HS-5 (cell line): ENCODE measurements at regions not wholly inside any gene's neighbourhood (a gene's known extent, or its start where the extent isn't known, plus 50 kb on each side); places are given as distances from the start of the nearest gene placed in this dataset.
"Not testable (repeated sequence)": the region's sequence is repeated elsewhere in the genome, so short reads cannot be mapped to it uniquely, and the experiment has no call there.

Source experiments
- DNase-seq: peaks from one replicate; pipeline ENCODE4 v3.0.0-alpha.2; 2012; ENCODE audit warnings: low read depth

DNA sequence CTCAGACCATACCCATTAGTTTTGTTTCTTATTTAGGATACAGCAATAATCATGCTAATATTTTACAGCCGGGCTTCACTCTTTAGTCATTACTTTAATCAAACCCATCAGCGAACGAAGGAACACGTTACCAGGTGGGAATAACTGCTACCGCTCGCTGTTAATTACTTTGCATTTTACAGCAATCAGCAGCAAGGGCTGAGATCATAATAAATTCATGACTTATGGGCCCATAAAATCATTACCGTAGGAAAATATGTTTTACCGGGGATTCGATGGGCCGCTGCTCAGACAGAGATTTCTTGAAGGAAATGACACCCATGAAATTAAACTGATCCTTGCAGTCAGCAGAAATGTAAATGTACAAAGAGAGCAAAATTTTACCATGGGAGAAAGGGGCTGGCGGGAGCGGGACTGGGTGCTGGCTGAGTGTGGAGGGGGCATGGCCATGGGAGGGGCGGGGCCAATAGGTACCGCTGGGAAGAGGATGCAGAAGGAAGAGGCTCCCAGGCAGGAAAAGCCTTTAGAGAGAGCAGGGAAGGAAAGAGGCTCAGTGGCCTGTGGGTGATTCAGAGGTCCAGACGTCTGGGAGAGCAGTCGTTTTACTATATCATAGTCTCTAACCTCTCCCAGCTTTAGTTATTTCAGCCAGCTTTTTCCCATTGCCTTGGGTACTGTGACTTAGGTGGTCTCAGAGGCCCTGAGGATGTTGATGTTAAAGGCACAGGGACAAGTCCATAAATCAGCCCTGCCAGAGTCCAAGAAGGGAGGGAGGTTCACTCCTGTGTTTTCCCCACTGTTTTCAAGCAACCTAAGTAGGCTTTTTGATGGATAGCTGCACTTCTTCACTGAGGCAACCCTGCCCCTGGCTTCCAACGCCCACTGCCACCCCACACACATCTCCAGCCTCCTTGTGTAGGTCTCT, 258.9 kb downstream of the SEC16B start:
- DNase-seq = no peak

DNA sequence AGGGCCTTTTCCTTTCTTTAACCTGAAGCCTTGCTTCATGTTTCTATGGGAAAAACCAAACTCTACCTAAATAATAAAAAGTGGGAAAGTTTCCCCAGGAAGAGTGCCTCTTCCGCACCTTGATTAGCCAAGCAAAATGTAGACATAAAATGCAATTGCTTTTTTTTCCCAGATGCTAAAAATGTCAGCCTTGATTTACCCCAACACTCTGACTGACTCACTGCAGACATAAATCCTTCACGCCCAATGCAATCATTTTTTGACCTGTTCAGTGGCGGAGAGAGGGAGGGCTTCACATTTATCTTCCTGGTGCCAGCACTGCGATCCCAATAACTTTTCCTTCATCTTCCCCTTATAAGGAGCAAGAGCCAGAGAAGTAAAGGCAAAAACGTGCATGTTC, 261.5 kb downstream of the SEC16B start:
- no peak for DNase-seq

DNA sequence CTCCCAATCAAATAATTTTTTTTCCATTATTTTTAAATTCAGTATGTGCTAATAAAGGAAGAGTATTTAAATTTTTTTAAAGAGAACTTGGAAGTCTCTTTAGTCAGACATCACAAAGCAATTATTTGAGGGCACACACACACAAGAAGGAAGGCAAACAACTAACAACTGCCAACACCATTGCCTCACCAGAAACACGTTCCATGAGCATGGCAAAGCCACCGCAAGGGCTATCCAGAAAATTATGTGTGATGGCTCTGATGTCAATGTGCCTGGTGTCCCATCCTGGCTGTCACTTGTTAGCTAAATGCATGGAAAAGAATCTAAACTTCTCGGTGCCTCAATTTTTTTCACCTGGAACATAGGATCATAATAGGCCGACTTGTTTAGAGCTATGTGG, 262.9 kb downstream of the SEC16B start:
- no peak for DNase-seq

DNA sequence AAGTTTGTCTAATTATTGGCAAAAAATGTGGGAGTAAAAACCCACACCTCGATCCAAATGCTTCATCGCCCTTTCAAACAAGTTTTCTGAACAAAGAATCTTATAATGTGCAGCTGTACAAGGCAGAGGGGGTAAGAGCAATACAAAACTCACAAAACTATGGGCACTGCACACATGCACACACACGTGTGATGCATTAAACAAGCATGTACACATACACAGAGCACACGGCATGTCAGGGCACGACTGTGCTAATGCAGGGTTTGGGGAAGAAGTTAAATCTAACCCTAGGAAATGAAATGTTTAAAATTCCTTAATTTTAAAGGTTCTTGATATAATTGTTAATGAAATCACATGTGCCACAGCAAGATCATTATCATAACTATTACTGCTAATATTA, 264.0 kb downstream of the SEC16B start:
- no peak for DNase-seq

DNA sequence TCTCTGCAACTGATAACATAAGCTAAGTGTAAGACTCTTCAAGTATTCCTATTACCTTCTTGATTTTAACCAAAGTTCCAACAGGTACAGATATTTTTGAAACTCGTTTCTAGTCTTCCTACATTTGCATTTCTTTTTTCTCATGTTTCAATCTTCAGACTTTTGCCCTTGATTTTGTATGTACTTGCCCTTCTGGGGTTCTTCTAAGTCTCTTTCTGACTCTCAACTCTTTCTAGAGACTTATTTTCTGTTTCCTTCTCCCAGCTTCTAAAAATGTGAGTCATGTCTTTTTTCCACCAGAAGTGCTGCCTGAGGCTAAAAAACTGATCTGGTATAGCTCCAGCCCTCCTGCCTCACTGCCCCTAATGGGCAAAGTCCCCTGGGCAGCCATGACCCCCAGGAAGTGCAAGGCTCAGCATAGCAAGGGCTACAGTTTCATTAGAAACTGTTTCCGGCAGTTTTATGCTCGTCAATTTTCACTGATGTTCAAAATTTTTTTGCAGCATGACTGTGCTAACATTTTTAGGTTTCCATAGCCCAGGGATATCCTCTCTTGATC, 265.9 kb downstream of the SEC16B start:
- no peak for DNase-seq

DNA sequence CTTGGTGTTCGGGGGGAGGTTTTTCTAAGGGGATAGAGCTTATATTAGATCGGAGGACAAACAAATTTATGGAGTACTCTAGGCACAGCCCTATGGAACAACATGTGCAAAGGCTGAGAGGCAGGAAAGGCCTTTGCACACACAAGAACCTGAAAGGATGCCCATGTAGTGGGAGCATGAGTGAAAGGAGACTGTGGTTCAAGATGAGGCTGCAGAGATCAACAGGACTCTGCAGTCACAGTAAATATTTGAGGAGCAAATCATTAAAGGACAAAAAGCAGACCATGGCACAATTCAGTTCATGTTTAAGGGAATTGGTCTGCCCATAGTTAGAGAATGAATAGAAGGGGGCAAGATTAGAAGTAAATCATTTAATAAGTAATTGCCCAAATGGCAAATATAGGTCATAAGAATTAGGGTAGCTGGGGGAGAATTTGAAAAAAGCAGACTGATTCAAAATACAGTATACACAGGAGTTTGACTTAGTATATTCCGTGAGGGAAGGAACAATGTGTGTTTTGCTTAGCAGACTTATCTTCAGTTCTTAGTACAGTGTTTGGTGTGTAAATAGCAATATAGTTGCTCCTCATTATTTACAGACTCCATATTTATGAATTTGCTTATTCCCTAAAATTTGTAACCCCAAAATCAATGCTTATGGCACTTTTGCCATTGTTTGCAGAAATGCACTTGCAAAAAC, 268.1 kb downstream of the SEC16B start:
- DNase-seq = no peak

DNA sequence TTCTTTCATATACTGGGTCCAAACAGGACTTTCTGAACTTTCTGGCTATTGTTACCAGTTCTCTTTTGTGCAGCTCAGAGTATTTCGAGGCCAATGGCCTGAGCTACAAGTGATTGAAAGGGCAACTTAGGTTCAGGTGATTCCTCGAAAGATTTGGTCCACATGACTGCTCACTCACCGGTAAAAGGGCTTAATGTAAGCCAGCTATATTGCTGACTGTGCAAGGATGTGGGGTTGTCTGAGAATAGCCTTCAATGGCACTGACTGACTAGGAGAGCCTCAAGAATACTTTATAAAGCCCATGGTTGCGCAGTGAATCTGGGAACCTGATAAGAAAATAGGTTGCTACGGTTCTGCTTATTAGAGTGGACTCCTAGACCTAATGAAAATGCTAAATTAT, 269.0 kb downstream of the SEC16B start:
- no peak for DNase-seq

DNA sequence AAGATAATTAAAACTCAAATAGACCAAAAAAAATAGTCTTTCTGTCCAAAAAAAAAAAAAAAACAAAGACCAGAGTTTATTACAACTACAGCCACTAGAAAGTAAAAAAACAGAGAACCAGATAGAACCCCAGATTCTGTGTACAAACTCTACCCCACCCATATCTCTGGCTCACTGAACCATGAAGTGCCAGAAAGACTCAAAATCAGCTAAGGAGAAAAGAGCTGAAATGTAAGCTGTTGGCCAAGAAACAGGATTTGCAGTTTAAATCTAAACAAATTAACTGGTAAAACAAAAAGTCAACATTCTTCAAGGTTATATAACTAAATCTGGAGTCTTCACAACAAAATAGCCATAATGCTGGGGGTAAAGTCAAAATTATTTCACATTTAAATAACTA, 278.9 kb downstream of the SEC16B start:
- DNase-seq = no peak

DNA sequence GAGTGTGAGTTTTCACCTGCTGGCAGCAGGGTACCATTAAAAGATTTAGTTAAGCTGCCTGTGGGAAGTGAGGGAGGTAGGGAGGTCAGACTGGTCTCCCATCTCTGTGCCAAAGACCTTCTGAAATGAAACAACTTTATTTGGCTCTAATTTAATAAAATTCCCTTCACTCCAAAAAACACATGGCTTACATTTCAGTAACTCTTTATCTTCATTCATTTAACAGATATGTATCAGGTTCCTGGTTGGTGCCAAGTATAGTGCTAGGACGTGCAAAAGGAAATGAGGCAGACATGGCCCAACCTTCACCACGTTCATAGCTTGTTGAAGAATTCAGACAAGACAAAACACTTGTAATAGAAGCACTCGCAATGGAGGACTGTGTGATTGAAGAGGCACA, 282.3 kb downstream of the SEC16B start:
- no peak for DNase-seq

DNA sequence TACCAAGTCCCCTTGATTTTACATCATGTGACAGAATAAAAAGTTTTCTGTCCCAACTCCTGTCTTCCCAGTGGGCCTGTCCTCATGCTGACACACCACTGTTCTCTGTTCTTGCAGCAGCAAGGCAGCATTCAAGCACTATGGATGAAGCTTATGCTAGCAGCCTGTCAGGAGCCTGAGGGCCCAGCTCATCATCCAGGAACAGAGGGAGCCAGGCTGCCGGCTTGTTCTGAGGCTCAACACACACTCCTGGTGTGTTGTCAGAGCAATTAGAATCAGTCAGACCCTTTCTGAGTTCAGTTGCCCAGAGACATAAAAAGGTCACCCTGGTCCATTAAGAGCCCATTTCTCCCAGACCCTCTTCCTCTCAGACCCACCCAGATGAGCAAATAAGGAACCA, 282.9 kb downstream of the SEC16B start:
- DNase-seq = no peak

DNA sequence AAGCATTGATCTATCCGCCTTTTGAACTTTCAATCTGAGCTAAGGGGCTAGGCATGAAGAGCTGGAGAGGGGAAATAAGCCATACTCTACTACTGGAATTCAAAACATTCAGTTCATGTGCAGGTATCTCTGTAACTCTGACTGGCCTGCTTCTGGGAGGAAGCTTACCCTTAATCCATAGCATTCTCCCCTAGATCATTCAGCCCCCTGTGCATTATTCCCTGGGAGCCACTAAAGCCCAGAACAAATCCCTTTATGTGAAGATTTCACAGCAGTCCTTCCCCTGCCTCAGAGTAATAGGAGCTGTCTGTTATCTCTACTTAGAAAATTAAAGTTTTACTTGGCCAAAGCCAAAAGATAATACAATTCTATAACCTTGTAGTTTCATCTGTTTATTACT, 300.7 kb downstream of the SEC16B start:
- DNase-seq = no peak

DNA sequence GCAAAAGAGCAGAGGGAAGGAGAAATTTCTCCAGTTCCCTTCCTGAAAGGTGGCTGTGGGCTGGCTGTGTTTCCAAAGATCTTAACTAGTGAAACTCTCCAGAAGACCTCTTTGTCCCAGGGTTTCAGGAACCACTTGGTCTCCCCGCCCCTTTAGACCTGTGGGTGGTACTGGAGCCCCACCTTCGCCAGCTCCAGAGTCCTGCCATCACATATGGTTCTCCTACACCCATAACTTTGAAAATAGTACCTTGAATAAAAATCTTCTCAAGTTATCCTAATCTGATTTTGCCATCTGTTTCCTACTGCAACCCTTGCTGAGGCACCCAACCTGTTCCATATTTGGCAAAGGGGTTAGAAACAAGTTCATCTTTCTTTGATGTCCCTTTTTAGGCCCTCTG, 303.9 kb downstream of the SEC16B start:
- DNase-seq = no peak

DNA sequence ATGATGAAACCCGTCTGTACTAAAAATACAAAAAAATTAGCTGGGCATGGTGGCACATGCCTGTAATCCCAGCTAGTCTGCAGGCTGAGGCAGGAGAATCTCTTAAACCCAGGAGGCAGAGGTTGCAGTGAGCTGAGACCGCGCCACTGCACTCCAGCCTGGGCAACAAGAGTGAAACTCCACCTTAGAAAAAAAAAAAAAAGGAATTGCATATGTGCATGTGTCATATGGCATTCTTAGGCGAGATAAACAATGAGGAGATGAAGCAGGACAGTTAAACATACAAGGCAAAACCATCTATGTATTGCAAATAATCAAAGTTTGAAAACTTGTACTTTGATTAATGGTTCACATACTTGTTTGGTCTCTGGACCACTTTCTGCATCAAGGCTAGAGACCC, 305.1 kb downstream of the SEC16B start:
- not testable (repeated sequence) for DNase-seq

DNA sequence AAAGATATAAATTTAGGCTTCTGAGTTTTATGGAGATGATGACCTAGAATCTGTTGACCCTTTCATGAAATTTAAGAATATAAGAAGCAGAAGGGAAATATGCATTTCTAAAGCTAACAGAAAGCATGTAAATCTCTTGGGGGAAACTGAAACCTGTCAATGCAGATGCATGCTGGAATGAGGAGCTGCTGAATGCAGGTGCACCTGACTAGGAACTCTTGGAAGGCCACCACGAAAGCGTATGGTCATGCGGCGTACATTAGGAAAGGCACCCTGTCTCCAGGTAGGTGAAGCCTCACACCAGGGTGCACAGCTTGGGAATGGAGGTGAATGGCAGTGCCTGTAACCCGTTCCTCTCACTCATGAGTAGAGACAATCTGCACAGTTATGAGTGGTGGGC, 309.7 kb downstream of the SEC16B start:
- no peak for DNase-seq

DNA sequence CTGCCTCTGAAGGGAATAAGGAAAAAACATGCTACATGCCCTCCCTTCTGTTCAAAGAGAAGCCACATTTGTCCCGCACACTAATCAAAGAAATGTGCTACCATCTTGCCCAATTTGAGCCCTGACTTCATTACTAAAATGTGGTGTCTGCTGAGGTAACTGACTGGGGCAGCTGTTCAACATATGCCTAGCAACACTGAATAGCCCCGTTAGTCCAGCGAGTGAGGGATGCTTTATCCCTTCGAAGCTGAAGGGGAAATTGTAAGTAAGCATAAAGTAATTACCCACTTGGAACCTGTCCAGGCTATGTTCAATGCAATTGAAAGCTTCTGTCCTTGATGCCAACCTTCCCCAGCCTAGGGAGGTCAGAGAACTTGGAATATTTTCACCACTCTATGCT, 310.6 kb downstream of the SEC16B start:
- DNase-seq = no peak

DNA sequence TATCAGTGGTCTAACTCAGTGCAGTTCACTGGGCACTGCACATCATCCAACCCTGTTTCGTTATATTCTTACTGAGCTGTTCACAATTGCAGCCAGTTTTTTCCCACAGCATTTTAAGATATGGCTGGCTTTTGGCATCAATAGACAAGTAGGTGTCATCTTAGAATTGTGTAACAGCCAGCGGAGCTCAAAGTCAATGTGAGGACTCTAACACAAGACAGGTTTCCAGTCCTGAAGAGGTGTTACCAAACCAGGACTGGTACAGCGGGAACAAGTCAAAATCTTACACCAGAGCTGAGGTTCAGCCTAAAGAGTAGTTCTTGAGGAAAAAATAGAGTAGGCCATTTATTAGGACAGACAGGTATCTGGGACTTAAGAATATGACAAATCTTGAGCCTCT, 313.3 kb downstream of the SEC16B start:
- no peak for DNase-seq

DNA sequence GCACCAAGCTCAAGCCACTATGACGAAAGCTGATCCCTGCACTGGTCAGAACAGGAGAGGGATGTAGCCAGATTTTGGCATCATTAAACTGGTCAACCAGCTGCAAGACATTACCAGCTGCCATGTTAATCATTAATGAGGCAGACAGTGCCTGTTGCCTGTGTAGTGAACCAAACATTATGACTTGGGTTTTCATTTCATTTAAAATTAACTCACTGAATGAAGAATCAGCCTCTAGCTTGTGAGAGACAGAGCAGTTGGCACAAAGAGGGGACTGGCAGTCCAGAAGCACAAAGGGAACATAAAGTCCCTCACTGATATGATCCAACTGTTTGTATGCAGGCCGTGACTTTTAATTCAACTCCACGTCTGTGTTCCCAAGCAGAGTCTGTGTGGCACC, 318.9 kb downstream of the SEC16B start:
- no peak for DNase-seq

DNA sequence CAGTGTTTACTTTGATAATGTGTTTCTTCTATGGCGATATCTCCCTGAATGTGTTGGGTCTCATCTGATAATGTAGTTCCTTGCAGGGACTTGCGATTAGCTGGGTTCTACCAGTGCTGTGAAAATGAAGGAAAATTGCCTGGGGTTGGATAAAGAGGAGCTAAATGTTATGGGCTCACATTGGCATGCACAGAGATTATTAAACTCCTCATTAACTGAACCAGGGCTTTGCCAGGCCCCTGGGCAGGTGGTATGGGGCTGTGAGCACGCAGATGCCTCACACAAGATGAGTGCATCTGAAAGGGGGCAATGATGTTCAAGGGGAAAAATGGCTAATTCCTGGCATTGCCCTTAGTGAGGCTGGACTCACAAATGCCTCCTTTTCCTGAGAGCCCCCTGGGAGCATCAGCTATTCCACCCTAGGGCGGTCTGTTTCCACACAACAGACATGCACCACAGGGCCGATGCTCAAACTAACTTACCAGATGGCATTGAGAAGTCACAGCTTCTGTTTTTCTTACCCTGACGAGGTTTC, 321.1 kb downstream of the SEC16B start:
- DNase-seq = no peak

DNA sequence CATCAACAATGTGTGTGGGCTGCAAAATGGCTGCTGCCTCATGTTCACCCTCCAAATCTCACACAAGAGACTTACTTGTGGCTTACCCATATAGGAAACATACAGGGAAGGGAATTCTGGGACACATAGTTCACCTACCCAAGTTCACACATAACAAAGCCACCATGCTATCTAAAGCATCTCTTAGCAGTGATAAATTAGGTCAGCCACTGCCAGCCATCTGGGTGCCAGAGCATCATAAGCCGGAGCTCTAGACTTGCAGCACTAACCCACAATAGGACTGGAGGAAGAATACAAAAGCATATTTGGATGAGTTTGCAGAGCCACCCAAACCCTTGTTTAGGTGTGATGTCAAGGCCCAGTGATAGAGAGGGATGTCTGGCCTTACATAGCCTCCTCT, 321.7 kb downstream of the SEC16B start:
- no peak for DNase-seq

DNA sequence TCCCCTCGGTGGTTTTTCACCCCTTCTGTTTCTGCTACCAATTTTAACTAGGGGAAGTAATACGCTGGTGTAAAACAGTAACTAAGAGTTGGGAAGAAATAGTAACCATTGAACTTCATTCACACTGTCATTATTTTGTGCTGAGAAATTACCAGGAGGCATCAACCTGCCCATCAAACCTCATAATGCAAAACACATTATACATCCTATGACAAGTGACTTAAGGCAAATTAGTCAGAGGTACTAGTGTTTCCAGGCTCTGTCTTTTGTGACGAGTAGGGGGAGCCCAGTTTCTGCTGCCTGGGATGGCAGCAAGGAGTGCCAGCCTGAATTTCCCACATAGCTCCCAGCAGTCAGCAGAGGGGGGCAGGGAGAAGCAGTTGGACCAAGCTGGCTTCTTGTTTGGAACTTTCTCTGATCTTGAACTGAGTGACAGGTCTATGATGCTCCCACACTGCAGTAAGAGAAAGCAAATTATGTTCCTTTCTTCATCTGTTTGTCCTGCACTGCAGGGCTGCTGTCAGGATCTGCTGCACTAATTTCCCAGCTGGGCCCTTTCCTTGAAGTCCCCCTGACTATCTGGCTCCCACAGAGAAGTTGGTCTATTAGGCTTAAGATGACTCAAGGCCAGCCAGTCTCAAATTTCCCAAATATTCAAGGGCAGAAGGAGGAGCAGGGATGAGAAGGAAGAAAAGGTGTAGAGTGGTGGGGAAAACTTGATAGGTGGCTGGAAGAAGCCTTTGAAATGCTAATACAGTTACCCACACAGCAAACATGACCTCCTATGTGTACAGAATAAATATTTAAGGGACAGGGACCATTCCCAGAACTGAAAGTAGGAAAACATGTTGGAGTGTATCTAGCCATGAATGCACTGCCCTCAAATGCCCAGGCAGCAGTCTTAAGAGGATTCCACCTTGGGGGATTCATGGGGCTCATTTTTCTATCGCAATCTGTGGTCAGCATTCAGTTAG, 322.8 kb downstream of the SEC16B start:
- DNase-seq = no peak

DNA sequence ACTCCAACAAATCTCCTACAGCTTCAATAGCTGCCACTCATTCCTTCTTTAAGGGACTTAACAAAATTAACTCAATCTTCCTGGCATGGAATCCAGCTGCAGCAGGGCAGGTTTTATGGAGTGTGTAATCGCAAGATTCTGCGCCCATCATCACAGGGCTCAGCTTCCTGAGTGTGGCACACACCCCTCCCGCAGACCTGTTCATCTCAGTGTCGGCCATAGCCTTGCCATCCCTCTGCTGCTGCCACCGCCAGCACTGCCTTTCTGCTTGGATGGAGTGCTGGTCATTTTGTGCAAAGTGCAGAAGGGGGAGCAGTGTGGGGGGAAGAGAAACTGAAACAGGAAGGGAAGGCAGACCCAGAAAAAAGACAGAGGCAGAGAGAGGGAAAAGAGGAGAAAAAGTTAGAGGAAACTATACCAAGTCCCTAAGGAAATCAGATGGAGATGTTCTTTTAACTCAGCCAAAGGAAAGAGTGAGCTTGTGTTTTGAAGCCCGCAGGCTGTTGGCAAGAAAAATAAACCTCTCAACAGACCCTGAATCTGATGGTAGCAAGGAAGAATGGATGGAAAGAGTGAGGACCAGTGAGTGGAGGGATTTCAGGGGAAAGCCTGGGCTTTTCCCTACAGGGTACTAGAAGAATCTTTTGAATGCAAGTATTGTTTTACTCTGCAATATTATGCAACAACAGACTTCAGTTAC, 324.2 kb downstream of the SEC16B start:
- no peak for DNase-seq
